ENCODE measurements at regions not wholly inside any gene's neighbourhood (a gene's known extent, or its start where the extent isn't known, plus 50 kb on each side); places are given as distances from the start of the nearest gene placed in this dataset.

- H3K4me1 Mint-ChIP-seq, result no peaks in the 10 kb centered on the region
- DNase-seq (no peak), ATAC-seq (no peak)
- H3K4me3 Mint-ChIP-seq, result no peak overlapping the region
- Histone ChIP-seq H3K4me1 (ENCODE audit: control insufficient read depth, insufficient read depth, low read length) (no peaks in the 10 kb centered on the region), H3K27ac (ENCODE audit: low read length) (no peak overlapping the region), H3K9me3 (ENCODE audit: control insufficient read depth, insufficient read depth, low read length) (no peaks in the 10 kb centered on the region), H3K4me3 (ENCODE audit: low read length) (no peak overlapping the region), H3K27me3 (ENCODE audit: control insufficient read depth, insufficient read depth, low read length) (no peaks in the 10 kb centered on the region), H3K36me3 (ENCODE audit: control insufficient read depth, insufficient read depth, low read length) (no peaks in the 10 kb centered on the region)
- intact Hi-C loops (cut with micrococcal nuclease), result no loop called here
- no peak overlapping the region for H3K27ac Mint-ChIP-seq
- no peaks in the 10 kb centered on the region for H3K9me3 Mint-ChIP-seq
- WGBS (ENCODE audit: insufficient coverage), result 91% methylated on average over 10 of the region's 10 CpGs
- TF ChIP-seq CTCF (IDR thresholded peaks at IDR 0.05), result no peak
- H3K36me3 Mint-ChIP-seq, result no peaks in the 10 kb centered on the region
- H3K27me3 Mint-ChIP-seq (ENCODE audit: low read depth in 2 of 2), result peaks cover 0 to 18% of the 10 kb centered on the region in 2 donors
These were observed 162.1 kb upstream of the TCERG1L start for GRCh38 chr10:131473645-131474044.

GRCh38 chr10:131474416-131474815, 162.9 kb upstream of the TCERG1L start:
- Histone ChIP-seq H3K27me3 (ENCODE audit: control insufficient read depth, insufficient read depth, low read length) (no peaks in the 10 kb centered on the region), H3K27ac (ENCODE audit: low read length) (no peak overlapping the region), H3K9me3 (ENCODE audit: control insufficient read depth, insufficient read depth, low read length) (no peaks in the 10 kb centered on the region), H3K36me3 (ENCODE audit: control insufficient read depth, insufficient read depth, low read length) (no peaks in the 10 kb centered on the region), H3K4me1 (ENCODE audit: control insufficient read depth, insufficient read depth, low read length) (no peaks in the 10 kb centered on the region), H3K4me3 (ENCODE audit: low read length) (no peak overlapping the region)
- DNase-seq (no peak), ATAC-seq (no peak)
- no peaks in the 10 kb centered on the region for H3K9me3 Mint-ChIP-seq
- peaks cover 0 to 15% of the 10 kb centered on the region in 2 donors for H3K27me3 Mint-ChIP-seq (ENCODE audit: low read depth in 2 of 2)
- no peaks in the 10 kb centered on the region for H3K4me1 Mint-ChIP-seq
- H3K27ac Mint-ChIP-seq, result no peak overlapping the region
- WGBS (ENCODE audit: insufficient coverage), result 77% methylated on average over 6 of the region's 6 CpGs
- no peak overlapping the region for H3K4me3 Mint-ChIP-seq
- intact Hi-C loops (cut with micrococcal nuclease), result no loop called here
- no peak for TF ChIP-seq CTCF (IDR thresholded peaks at IDR 0.05)
- no peaks in the 10 kb centered on the region for H3K36me3 Mint-ChIP-seq

GRCh38 chr10:131475043-131475442, 163.5 kb upstream of the TCERG1L start:
- H3K4me3 Mint-ChIP-seq, result no peak overlapping the region
- no peaks in the 10 kb centered on the region for H3K9me3 Mint-ChIP-seq
- H3K27me3 Mint-ChIP-seq (ENCODE audit: low read depth in 2 of 2), result peaks cover under 1 to 9% of the 10 kb centered on the region in 2 donors
- H3K27me3 ChIP-seq (ENCODE audit: control insufficient read depth, insufficient read depth, low read length), result no peaks in the 10 kb centered on the region
- H3K9me3 ChIP-seq (ENCODE audit: control insufficient read depth, insufficient read depth, low read length), result no peaks in the 10 kb centered on the region
- WGBS (ENCODE audit: insufficient coverage), result 90% methylated on average over 11 of the region's 11 CpGs
- no peak overlapping the region for H3K4me3 ChIP-seq (ENCODE audit: low read length)
- no peaks in the 10 kb centered on the region for H3K4me1 Mint-ChIP-seq
- no peak for ATAC-seq
- no peak for TF ChIP-seq CTCF (IDR thresholded peaks at IDR 0.05)
- intact Hi-C loops (cut with micrococcal nuclease), result no loop called here
- H3K4me1 ChIP-seq (ENCODE audit: control insufficient read depth, insufficient read depth, low read length), result no peaks in the 10 kb centered on the region
- H3K36me3 ChIP-seq (ENCODE audit: control insufficient read depth, insufficient read depth, low read length), result no peaks in the 10 kb centered on the region
- H3K36me3 Mint-ChIP-seq, result no peaks in the 10 kb centered on the region
- no peak overlapping the region for H3K27ac Mint-ChIP-seq
- no peak for DNase-seq
- no peak overlapping the region for H3K27ac ChIP-seq (ENCODE audit: low read length)

- Histone ChIP-seq H3K9me3 (ENCODE audit: control insufficient read depth, insufficient read depth, low read length) (no peaks in the 10 kb centered on the region), H3K36me3 (ENCODE audit: control insufficient read depth, insufficient read depth, low read length) (no peaks in the 10 kb centered on the region), H3K27me3 (ENCODE audit: control insufficient read depth, insufficient read depth, low read length) (no peaks in the 10 kb centered on the region), H3K4me1 (ENCODE audit: control insufficient read depth, insufficient read depth, low read length) (no peaks in the 10 kb centered on the region), H3K27ac (ENCODE audit: low read length) (no peak overlapping the region), H3K4me3 (ENCODE audit: low read length) (no peak overlapping the region)
- Mint-ChIP-seq H3K27ac (no peak overlapping the region), H3K4me3 (no peak overlapping the region), H3K27me3 (ENCODE audit: low read depth in 2 of 2) (peaks cover 3 to 5% of the 10 kb centered on the region in 2 donors), H3K4me1 (no peaks in the 10 kb centered on the region), H3K9me3 (no peaks in the 10 kb centered on the region), H3K36me3 (no peaks in the 10 kb centered on the region)
- intact Hi-C loops (cut with micrococcal nuclease), result no loop called here
- WGBS (ENCODE audit: insufficient coverage), result 87% methylated on average over 16 of the region's 16 CpGs
- DNase-seq, result no peak
- TF ChIP-seq CTCF (IDR thresholded peaks at IDR 0.05), result no peak
- ATAC-seq, result no peak
These were observed 164.3 kb upstream of the TCERG1L start for GRCh38 chr10:131475803-131476202.

All from natural killer cell (primary cell).